ENCODE measurements at regions not wholly inside any gene's neighbourhood (a gene's known extent, or its start where the extent isn't known, plus 50 kb on each side); places are given as distances from the start of the nearest gene placed in this dataset.
"Not testable (repeated sequence)": the region's sequence is repeated elsewhere in the genome, so short reads cannot be mapped to it uniquely, and the experiment has no call there.

DNA sequence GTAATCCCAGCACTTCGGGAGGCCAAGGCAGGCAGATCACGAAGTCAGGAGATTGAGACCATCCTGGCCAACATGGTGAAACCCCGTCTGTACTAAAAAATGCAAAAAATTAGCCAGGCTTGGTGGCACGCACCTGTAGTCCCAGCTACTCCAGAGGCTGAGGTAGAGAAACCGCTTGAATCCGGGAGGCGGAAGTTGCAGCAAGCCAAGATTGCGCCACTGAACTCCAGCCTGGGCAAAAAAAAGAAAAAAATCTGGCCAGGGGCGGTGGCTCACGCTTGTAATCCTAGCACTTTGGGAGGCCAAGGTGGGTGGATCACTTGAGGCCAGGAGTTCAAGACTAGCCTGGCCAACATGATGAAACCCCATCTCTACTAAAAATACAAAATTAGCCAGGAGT, 722.7 kb downstream of the FSCB start:
- not testable (repeated sequence) for DNase-seq (ENCODE audit: extremely low spot score, insufficient read length, low read depth); FAIRE-seq

DNA sequence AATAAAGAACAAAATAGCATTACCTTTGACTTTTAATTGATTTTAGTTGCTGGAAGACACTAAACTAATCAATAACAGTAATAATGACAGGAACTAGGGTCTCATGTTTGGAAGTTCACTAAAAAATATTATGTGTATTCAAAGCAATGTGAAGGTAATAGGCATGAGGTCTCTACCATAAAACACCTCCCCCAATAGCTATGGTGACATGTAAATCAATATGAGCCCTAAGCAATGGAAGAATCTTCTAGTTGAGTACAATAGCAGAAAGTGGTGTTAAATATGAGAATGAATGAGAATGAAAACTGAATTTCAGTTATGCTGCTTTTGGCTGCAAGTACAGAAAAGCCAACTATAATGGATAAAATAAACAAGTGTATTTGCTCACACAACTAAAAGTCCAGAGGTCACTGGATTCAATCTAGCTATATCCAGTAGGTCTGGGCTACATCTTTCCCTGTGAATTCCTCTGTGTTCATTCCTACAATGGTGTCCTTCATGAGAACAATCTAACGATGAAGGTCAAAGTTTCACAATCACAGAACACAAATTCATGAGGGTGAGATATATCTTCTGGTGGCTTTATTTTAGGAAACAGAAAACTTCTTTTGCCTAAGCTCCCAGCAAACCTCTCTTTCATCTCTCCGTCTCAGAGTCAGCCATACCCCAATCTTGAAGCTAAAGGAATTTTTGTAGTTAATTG, 728.0 kb downstream of the FSCB start:
- DNase-seq (ENCODE audit: extremely low spot score, insufficient read length, low read depth): no peak
- no peak for FAIRE-seq

DNA sequence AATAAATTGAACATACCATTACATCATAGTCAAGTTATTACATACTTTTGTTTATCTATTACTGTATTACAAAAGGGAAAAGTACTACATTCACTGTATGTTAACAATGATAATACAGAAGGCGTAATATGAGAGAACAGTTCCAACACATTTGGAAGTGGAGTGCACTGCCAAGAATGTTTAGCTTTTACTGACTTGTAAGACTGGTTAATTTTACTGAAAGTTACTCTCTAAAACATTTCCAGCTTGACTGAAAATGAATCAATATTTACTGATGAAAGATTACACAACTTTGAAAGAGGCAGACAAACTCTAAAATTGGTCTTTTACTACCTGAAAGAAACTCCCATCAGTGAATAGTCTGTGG, 728.5 kb downstream of the FSCB start:
- DNase-seq (ENCODE audit: extremely low spot score, insufficient read length, low read depth) (no peak), FAIRE-seq (no peak)

DNA sequence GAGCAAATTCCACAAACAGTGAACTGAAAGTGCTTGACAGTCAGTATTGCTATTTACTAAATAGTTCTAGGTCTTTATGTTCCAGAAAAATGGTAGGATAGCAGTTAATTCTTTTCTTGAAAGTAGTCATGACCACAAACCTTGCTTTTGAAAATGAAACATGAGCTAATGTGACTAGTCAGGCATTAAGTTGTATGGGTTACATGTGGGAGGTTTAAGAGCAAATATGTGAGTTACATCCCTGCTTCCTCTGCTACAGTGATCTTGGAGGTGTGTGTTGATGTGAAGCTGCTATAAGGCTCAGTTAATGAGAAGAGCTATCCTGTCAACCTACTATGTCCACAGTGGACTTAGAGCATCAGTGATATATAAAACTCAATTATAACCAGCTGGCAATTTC, 741.6 kb downstream of the FSCB start:
- DNase-seq (ENCODE audit: extremely low spot score, insufficient read length, low read depth): no peak
- no peak for FAIRE-seq

DNA sequence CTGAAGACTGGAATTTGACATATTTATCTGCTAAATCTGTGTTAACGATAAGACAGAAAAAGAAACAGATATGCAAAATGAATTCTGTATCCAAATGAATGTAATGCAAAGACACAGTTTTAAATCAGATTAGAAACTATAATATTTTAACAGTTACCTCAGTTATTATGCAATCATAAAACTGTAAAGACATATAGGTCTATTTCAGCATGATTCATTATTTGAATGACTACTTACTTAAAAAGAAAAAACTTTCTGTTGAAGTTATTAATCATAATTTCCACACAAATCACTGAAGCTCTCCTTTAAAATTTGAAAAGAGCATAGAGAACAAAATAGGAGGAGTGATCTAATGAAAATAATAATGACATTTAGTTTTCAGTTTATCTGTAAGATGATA, 742.6 kb downstream of the FSCB start:
- DNase-seq (ENCODE audit: extremely low spot score, insufficient read length, low read depth) (no peak), FAIRE-seq (no peak)

DNA sequence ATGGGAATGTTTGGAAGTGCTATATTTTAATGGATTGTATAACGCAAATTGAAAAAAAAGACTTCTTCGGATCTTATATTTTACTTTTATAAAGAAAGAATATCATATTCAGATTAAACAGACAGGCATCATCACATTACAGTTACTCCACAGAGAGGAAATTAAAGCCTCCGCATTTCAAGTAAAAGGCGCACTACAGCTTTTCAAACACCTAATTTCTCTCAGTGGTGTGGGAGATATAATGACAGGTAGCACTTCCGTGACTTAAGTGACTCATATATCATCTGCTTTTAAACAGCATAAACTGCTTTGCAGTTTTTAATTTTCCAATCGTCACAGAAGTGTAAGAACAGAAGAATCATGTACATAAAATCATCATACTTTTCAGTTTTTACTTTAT, 751.4 kb downstream of the FSCB start:
- DNase-seq (ENCODE audit: extremely low spot score, insufficient read length, low read depth): no peak
- no peak for FAIRE-seq

DNA sequence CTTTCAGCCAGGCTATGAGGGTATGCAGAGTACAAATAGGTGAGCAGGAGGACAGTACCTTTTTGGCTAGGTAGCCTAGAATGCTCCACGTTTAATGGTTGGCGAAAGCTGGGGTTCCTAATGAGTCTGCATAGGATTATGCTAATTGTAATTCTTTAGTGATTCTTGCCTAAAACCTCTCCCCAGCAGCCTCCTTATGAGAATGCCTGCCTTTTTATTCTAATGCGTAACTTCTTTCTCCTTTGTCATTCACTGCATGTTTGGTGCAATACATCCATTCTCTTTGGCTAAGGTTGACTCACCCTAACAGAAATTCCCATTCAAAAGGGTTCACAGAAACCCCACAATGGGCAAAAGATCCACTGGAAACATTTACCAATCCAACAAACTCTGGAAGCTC, 752.2 kb downstream of the FSCB start:
- FAIRE-seq (no peak), DNase-seq (ENCODE audit: extremely low spot score, insufficient read length, low read depth) (no peak)

DNA sequence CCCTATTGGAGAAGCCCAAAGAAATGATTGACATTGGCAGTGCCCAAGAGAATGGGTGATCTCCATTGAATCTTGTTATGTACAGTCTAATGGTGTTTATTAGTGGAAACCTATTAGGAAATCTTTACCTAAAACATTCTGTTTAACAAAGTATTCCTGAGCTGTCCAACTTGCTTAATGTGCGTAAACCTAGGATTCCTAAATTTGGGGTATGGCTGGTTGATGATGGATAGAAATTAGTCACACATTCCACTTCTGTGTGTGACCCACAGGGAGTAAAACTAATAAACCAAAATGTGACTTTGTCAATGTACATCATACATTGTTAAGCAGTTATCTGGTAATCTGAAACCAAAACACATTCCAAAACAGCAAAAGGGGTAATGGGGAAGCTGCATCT, 761.3 kb downstream of the FSCB start:
- no peak for DNase-seq (ENCODE audit: extremely low spot score, insufficient read length, low read depth)
- FAIRE-seq: no peak

DNA sequence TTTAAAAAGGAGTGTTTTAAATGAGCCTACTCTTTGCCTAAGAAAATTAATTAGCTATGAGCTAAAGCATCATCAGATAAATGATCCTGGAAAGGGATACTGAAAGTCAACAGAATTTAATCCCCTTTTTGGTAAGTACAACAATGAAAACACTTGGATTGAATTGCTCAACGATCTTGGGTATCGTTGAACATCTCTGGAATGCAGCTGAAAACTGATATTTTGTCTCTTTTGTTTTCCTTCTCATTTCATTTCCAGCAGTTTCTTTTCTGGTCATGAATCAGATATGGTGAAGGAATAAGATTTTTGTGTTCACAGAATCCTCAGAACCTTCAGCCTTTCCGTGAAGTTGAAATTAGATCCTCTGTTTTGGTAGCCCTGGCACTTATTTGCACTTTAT, 771.2 kb downstream of the FSCB start:
- no peak for DNase-seq (ENCODE audit: extremely low spot score, insufficient read length, low read depth)
- no peak for FAIRE-seq

DNA sequence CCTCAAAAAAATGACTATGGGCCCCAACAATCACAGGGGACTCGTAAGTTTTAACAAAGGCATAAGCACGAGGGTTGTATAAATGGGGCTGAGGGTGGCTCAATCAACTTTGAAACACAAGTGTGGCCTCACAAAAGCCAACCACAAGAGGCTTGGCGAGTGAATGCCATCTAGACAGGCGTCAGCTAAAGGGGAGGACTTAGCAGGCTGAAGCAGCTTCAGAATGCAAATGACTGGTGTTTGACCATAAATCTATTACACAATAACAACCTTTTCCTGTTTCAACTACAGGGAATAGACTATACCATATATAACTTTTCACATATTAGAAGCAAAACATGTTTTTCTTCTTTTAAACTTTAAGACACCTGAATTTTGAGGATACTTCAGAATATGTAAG, 777.9 kb downstream of the FSCB start:
- DNase-seq (ENCODE audit: extremely low spot score, insufficient read length, low read depth) (no peak), FAIRE-seq (no peak)

DNA sequence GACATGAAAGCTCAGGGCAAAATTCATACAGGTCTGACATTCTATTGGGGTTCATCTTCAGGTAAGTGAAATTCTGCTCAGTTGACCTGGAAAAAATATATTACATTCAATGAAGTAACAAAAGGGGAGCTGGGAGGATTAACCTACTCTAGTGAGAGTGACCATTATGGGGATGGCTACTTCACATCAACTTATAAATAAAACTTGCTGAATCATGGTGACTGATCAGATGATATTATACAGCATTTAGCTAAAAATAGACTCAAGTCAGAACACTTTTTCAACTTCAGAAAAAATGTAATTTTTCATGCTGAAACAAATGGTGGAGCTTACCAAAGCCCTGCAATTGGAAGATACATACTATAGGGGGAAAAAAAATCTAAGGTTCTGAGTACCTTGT, 800.2 kb downstream of the FSCB start:
- no peak for FAIRE-seq

DNA sequence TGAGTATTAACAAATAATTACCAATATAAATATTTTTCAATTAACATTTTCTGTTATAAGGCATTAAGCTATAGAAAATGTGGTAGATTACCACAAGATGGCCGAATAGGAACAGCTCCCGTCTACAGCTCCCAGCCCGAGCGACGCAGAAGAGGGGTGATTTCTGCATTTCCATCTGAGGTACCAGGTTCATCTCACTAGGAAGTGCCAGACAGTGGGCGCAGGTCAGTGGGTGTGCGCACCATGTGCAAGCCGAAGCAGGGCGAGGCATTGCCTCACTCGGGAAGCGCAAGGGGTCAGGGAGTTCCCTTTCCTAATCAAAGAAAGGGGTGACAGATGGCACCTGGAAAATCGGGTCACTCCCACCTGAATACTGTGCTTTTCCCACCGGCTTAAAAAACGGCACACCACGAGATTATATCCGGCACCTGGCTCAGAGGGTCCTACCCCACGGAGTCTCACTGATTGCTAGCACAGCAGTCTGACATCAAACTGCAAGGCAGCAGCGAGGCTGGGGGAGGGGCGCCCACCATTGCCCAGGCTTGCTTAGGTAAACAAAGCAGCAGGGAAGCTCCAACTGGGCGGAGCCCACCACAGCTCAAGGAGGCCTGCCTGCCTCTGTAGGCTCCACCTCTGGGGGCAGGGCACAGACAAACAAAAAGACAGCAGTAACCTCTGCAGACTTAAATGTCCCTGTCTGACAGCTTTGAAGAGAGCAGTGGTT, 808.4 kb downstream of the FSCB start:
- not testable (repeated sequence) for DNase-seq (ENCODE audit: extremely low spot score, insufficient read length, low read depth); FAIRE-seq

More for the DNA sequence above, 800.2 kb downstream of the FSCB start:
- DNase-seq (ENCODE audit: extremely low spot score, insufficient read length, low read depth): no peak

DNA sequence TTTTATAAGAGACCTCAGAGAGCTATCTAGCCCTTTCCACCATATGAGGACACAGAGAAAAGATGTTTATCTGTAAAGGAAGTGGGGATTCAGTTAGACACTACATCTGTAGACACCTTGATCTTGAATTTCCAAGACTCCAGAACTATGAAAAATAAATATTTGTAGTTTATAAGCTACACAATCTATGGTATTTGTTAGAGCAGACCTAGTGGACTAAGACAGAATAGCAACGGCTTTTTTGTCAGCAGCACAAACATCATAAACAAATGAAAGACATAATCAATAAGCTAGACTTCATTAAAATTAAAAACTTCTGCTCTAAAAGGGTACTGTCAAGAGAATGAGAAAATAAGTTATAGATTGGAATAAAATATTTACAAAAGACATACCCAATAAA, 810.1 kb downstream of the FSCB start:
- FAIRE-seq (no peak), DNase-seq (ENCODE audit: extremely low spot score, insufficient read length, low read depth) (no peak)

DNA sequence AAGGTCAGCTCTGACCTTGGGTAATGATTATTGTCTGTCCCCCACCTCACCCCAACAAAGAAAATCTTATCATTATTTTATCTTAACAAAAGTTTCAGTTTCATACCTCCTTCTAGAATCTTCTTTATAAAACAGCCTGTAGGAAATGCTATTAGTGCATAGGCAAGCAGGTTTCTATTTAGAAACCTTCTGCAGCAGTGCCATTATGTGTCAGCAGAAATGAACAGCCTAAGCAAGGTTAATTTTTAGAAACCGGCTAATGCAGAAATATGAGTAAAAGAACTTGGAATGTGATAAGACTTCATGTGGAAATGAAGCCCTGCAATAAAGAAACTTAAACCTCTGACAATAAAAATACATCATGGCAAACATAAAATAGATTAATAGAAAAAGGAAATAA, 814.4 kb downstream of the FSCB start:
- DNase-seq (ENCODE audit: extremely low spot score, insufficient read length, low read depth) (no peak), FAIRE-seq (no peak)

DNA sequence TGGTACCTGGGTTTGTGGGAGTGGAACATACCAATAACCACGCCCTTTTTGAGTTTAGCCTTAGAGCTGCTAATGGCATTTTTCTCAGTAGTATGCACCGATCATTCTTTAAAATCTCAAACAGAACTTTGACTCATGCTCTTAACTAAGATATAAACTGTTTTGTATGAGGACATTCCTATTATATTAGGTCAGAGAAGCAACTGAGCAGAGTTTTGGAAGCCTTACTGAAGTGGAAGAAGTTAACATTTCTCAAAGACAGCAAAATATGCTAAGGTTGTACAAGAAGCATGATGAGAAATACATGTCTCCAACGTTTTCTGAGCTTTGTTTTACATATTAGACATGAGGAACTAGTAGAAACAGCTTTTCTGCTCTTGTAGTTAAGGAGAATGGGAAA, 819.2 kb downstream of the FSCB start:
- no peak for FAIRE-seq
- no peak for DNase-seq (ENCODE audit: extremely low spot score, insufficient read length, low read depth)

DNA sequence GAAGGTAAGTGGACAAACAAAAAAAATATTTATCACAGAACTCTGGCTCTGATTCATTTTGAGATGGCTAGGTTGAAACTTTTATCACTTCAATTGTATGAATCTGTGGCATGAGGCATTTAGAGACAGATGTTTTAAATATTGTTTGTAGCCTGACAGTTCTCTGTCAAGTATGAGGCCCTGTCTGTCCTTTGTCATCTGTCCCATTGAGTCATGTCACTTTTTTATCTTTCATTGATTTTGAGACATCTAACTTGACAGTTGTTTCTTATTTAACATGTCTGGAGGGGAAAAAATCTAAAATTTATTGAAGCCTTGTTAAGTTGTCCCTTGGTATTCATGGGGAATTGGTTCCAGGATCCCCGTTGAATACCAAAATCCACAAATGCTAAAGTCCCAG, 829.5 kb downstream of the FSCB start:
- FAIRE-seq (no peak), DNase-seq (ENCODE audit: extremely low spot score, insufficient read length, low read depth) (no peak)

DNA sequence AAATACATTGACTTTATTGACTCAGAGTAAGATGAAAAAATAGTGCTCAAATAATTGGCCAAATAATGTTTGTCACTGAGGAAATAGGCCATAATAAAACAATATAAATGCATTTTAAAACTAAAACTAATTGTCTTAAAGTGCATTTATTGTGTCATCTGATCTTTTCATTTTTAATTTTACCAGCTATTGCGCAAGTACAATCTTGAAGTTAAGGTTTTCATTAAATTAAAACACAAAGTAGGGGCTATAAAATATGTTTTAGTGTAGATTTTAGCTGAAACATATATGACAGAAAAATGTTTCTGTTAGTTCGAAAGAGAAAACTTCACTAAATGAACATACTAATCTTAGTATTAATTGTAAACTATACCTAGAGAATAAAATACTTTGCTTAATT, 832.8 kb downstream of the FSCB start:
- no peak for FAIRE-seq
- no peak for DNase-seq (ENCODE audit: extremely low spot score, insufficient read length, low read depth)

DNA sequence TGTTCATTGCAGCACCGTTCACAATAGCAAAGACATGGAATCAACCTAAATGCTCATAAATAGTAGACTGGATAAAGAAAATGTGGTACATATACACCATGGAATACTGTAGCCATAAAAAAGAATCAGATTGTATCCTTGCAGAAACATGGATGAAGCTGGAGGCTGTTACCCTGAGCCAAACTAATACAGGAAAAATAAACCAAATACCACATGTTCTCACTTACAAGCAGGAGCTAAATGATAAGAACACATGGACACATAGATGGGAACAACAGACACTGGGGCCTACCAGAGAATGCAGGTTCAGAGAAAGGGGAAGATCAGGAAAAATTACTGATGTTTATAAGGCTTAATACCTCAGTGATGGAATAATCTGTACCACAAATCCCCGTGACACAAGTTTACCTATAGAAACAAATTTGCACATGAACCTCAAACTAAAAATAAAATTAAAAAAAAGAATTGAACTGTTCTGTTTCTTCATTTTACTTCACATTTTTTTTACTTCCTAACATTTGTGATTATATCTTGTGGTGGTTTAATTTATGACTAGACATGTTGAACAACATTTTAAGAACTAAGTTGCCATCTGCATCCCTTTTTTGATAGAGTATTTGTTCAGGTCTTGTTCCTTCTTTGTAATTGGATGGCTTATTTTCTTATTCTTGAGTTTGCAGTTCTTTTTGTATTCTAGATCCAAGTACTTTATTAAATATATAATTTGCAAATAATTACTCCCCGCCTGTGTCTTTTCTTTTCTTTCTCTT, 835.2 kb downstream of the FSCB start:
- DNase-seq (ENCODE audit: extremely low spot score, insufficient read length, low read depth): no peak
- FAIRE-seq: no peak

DNA sequence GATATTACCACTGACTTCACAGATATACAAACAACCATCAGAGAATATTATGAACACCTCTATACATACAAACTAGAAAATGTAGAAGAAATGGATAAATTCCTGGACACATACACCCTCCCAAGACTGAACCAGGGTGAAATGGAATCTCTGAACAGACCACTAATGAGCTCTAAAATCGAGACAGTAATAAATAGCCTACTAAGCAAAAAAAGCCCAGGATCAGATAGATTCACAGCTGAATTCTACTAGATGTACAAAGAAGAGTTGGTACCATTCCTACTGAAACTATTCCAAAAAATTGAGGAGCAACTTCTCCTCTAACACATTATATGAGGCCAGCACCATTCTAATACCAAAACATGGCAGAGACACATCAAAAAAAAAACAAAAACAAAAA, 837.7 kb downstream of the FSCB start:
- DNase-seq (ENCODE audit: extremely low spot score, insufficient read length, low read depth): no peak
- no peak for FAIRE-seq

DNA sequence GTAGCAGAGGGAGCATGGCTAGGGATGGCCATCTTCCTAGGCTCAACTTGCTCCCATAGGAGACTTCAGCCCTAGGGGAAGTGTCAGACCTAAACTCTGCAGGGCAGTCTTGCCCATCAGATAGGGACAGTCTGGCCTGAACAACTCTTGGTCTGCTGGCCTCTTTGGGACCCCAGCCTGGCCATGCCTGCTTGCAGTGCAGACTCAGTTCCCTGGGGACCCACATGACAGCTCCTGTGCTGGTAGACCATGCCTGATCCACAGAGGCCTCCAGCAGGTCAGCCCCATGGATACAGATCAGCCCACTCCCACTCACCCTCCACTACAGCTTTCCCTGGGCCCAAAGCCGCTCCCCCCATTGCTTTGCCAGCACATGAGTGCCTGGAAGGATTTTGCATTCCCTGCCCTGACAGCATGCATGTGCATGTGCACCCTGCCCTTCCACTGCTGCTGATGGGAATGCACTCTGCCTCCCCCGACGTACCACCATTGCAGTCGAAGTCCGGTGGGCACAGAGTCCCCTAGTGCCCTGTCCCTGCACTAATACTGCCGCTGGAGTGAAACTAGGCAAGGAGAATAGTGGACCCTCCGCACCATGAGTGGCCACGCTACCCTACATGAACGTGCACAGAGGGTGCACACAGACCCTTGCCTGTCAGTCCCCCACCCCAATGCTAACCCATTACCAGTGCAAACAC, 841.4 kb downstream of the FSCB start:
- no peak for DNase-seq (ENCODE audit: extremely low spot score, insufficient read length, low read depth)
- no peak for FAIRE-seq

DNA sequence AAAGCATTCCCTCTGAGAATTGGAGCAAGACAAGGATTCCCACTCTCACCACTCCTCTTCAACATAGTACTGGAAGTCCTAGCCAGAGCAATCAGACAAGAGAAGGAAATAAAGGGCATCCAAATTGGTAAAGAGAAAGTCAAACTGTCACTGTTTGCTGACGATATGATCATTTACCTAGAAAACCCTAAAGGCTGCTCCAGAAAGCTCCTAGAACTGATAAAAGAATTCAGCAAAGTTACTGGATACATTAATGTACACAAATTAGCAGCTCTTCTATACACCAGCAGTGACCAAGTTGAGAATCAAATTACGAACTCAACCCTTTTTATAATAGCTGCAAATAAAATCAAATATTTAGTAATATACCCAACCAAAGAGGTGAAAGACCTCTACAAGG, 851.9 kb downstream of the FSCB start:
- not testable (repeated sequence) for FAIRE-seq; DNase-seq (ENCODE audit: extremely low spot score, insufficient read length, low read depth)

Measured in GM18507 (cell line).